ENCODE measurements at regions not wholly inside any gene's neighbourhood (a gene's known extent, or its start where the extent isn't known, plus 50 kb on each side); places are given as distances from the start of the nearest gene placed in this dataset.
A peak's percentile ranks its signal among the peaks of the same experiment; 100 is the strongest.

GRCh38 chr2:226256709-226257376 lies 542.8 kb downstream of the IRS1 start:
- no peak for DNase-seq

- no peak for DNase-seq
Observed at GRCh38 chr2:226256237-226256636, 543.4 kb downstream of the IRS1 start.

GRCh38 chr2:226251661-226252060 lies 548.0 kb downstream of the IRS1 start:
- no peak for DNase-seq

GRCh38 chr2:226247289-226248275 lies 552.0 kb downstream of the IRS1 start:
- no peak for DNase-seq

- DNase-seq, result no peak
Observed at GRCh38 chr2:226234187-226234586, 565.4 kb downstream of the IRS1 start.

- DNase-seq, result no peak
Observed at GRCh38 chr2:226233388-226233787, 566.2 kb downstream of the IRS1 start.

GRCh38 chr2:226228080-226228479 lies 571.5 kb downstream of the IRS1 start:
- DNase-seq, result no peak

GRCh38 chr2:226227341-226227740 lies 572.3 kb downstream of the IRS1 start:
- no peak for DNase-seq

- no peak for DNase-seq
Observed at GRCh38 chr2:226223704-226224103, 575.9 kb downstream of the IRS1 start.

- no peak for DNase-seq
Observed at GRCh38 chr2:226220511-226220910, 579.1 kb downstream of the IRS1 start.

- DNase-seq, result no peak
Observed at GRCh38 chr2:226217191-226217590, 582.4 kb downstream of the IRS1 start.

- no peak for DNase-seq
Observed at GRCh38 chr2:226216575-226216974, 583.0 kb downstream of the IRS1 start.

- DNase-seq, result peak; percentile 55
Observed at GRCh38 chr2:226215902-226216503, 583.6 kb downstream of the IRS1 start.

GRCh38 chr2:226213717-226214116 lies 585.9 kb downstream of the IRS1 start:
- no peak for DNase-seq

- DNase-seq, result no peak
Observed at GRCh38 chr2:226211439-226211838, 588.2 kb downstream of the IRS1 start.

GRCh38 chr2:226208726-226209125 lies 590.9 kb downstream of the IRS1 start:
- DNase-seq, result no peak

- DNase-seq, result no peak
Observed at GRCh38 chr2:226207671-226208070, 591.9 kb downstream of the IRS1 start.

- no peak for DNase-seq
Observed at GRCh38 chr2:226199555-226199954, 600.1 kb downstream of the IRS1 start.

- no peak for DNase-seq
Observed at GRCh38 chr2:226198956-226199355, 600.7 kb downstream of the IRS1 start.

GRCh38 chr2:226190479-226191252 lies 609.0 kb downstream of the IRS1 start:
- no peak for DNase-seq

GRCh38 chr2:226189061-226189460 lies 610.6 kb downstream of the IRS1 start:
- DNase-seq, result no peak

GRCh38 chr2:226187616-226188015 lies 612.0 kb downstream of the IRS1 start:
- DNase-seq, result no peak

- DNase-seq, result no peak
Observed at GRCh38 chr2:226187156-226187555, 612.5 kb downstream of the IRS1 start.

Measured in CD4-positive, alpha-beta T cell treated with Interleukin-21 for 1 hour (primary cell).